ENCODE measurements at regions not wholly inside any gene's neighbourhood (a gene's known extent, or its start where the extent isn't known, plus 50 kb on each side); places are given as distances from the start of the nearest gene placed in this dataset.

- TF ChIP-seq, protein P1, sequence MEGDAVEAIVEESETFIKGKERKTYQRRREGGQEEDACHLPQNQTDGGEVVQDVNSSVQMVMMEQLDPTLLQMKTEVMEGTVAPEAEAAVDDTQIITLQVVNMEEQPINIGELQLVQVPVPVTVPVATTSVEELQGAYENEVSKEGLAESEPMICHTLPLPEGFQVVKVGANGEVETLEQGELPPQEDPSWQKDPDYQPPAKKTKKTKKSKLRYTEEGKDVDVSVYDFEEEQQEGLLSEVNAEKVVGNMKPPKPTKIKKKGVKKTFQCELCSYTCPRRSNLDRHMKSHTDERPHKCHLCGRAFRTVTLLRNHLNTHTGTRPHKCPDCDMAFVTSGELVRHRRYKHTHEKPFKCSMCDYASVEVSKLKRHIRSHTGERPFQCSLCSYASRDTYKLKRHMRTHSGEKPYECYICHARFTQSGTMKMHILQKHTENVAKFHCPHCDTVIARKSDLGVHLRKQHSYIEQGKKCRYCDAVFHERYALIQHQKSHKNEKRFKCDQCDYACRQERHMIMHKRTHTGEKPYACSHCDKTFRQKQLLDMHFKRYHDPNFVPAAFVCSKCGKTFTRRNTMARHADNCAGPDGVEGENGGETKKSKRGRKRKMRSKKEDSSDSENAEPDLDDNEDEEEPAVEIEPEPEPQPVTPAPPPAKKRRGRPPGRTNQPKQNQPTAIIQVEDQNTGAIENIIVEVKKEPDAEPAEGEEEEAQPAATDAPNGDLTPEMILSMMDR (IDR thresholded peaks at IDR 0.05; ENCODE audit: low read depth, low read length), result no peak
- DNase-seq, result no peak
- no peaks in the 10 kb centered on the region for H3K27me3 ChIP-seq (ENCODE audit: insufficient read depth, low read depth, severe bottlenecking)
- H3K9me3 ChIP-seq (ENCODE audit: severe bottlenecking), result peaks cover 37% of the 10 kb centered on the region
- no peak overlapping the region for H3K27ac ChIP-seq
- H3K4me3 ChIP-seq (ENCODE audit: low read depth, low read length), result no peak overlapping the region
- no peaks in the 10 kb centered on the region for H3K36me3 ChIP-seq
Observed at GRCh38 chr10:61192042-61192441, 248.1 kb upstream of the RHOBTB1 start.

DNA sequence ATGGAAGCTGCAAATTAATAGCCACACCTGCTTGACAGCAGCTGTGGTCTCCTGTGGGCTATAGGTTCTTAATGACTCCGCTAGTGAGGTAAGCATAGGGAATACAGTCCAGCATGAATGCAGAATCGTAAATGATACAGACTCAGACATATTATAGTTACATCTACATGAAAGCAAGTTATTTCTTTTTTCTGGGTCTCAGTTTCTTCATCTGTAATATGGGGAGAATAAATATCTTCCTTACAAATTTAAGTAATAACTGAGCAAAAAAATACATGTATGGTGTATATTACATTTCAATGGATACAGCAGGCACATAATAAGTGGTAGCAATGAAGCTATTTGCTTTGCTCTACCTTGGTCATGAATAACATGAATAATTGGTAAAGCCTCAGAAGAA lies 245.9 kb upstream of the RHOBTB1 start:
- Histone ChIP-seq H3K27ac (no peak overlapping the region), H3K27me3 (ENCODE audit: insufficient read depth, low read depth, severe bottlenecking) (no peaks in the 10 kb centered on the region), H3K36me3 (no peaks in the 10 kb centered on the region), H3K9me3 (ENCODE audit: severe bottlenecking) (peaks cover 36% of the 10 kb centered on the region), H3K4me3 (ENCODE audit: low read depth, low read length) (no peak overlapping the region)
- TF ChIP-seq, protein P1 (IDR thresholded peaks at IDR 0.05; ENCODE audit: low read depth, low read length), result no peak
- DNase-seq, result no peak

- TF ChIP-seq, protein P1 (IDR thresholded peaks at IDR 0.05; ENCODE audit: low read depth, low read length), result no peak
- no peak for DNase-seq
- no peaks in the 10 kb centered on the region for H3K36me3 ChIP-seq
- H3K9me3 ChIP-seq (ENCODE audit: severe bottlenecking), result peaks cover 29% of the 10 kb centered on the region
- H3K4me3 ChIP-seq (ENCODE audit: low read depth, low read length), result no peak overlapping the region
- no peaks in the 10 kb centered on the region for H3K27me3 ChIP-seq (ENCODE audit: insufficient read depth, low read depth, severe bottlenecking)
- H3K27ac ChIP-seq, result no peak overlapping the region
Observed at GRCh38 chr10:61188691-61189090, 244.7 kb upstream of the RHOBTB1 start.

DNA sequence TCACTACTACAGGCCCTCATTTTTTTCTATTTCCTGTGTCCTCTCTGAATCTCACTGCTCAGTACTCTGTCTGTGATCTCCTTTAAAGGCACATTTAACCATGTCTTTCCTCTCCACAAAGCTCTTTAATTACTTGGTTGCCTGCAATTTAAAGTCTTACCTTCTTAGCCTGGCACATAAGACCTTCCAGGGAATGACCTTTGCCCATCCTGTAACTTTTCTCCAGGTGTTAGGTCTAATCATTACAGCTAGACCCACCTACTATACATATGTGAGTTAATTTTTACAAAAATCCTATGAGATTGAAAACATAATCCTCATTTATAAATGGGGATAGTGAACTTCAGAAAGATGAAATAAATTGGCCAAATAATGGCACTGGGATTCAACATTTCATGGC lies 244.1 kb upstream of the RHOBTB1 start:
- Histone ChIP-seq H3K36me3 (no peaks in the 10 kb centered on the region), H3K9me3 (ENCODE audit: severe bottlenecking) (peaks cover 28% of the 10 kb centered on the region), H3K27me3 (ENCODE audit: insufficient read depth, low read depth, severe bottlenecking) (no peaks in the 10 kb centered on the region), H3K27ac (no peak overlapping the region), H3K4me3 (ENCODE audit: low read depth, low read length) (no peak overlapping the region)
- TF ChIP-seq, protein P1 (IDR thresholded peaks at IDR 0.05; ENCODE audit: low read depth, low read length), result no peak
- DNase-seq, result no peak

DNA sequence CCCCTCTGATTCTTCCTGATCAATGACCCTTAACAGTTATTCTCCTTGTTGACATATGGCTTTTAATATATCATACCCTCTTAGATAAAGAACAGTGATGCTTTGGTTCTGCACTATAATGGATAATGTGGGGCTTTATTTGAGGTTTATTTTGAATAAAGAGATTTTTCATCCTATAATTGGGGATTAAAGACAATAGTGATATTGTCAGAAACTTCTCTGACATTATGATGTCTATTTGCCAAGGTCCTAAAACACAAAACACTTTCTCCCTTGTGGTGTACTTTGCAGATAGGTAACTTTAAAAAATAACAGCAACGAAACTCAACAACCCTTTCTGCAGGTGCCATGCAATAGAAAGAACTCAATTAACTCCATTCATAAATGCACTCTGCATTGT lies 243.6 kb upstream of the RHOBTB1 start:
- TF ChIP-seq, protein P1 (IDR thresholded peaks at IDR 0.05; ENCODE audit: low read depth, low read length), result no peak
- H3K27ac ChIP-seq, result peak overlapping the region; percentile 24
- no peak for DNase-seq
- H3K27me3 ChIP-seq (ENCODE audit: insufficient read depth, low read depth, severe bottlenecking), result no peaks in the 10 kb centered on the region
- H3K9me3 ChIP-seq (ENCODE audit: severe bottlenecking), result peaks cover 24% of the 10 kb centered on the region
- no peak overlapping the region for H3K4me3 ChIP-seq (ENCODE audit: low read depth, low read length)
- H3K36me3 ChIP-seq, result no peaks in the 10 kb centered on the region

DNA sequence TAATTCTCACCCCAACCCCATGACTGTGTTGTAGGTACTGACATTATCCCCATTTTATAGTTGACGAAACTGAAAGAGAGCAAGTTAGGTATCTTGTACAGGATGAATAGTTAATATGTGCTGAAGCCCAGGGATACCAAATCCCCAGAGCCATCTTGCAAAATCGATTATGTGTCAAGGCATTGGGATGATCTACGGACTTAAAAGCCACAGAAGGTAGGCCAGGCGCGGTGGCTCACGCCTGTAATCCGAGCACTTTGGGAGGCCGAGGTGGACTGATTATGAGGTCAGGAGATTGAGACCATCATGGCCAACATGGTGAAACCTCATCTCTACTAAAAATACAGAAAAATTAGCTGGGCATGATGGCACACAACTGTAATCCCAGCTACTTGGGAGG lies 242.4 kb upstream of the RHOBTB1 start:
- DNase-seq, result peak; percentile 84
- peaks cover 16% of the 10 kb centered on the region for H3K9me3 ChIP-seq (ENCODE audit: severe bottlenecking)
- no peaks in the 10 kb centered on the region for H3K27me3 ChIP-seq (ENCODE audit: insufficient read depth, low read depth, severe bottlenecking)
- TF ChIP-seq, protein P1 (IDR thresholded peaks at IDR 0.05; ENCODE audit: low read depth, low read length), result no peak
- peak overlapping the region; percentile 28 for H3K4me3 ChIP-seq (ENCODE audit: low read depth, low read length)
- H3K27ac ChIP-seq, result peak overlapping the region; percentile 57
- no peaks in the 10 kb centered on the region for H3K36me3 ChIP-seq
